Cardiac septum (tissue), 1 donor: ENCODE measurements at regions not wholly inside any gene's neighbourhood (a gene's known extent, or its start where the extent isn't known, plus 50 kb on each side); places are given as distances from the start of the nearest gene placed in this dataset.

Experiments
- DNase-seq: peaks from one replicate; pipeline ENCODE4 v3.0.0-alpha.2; 2020; ENCODE audit warnings: low spot score
- intact Hi-C: fragments of 100-400 bp; cut with DNase I; formaldehyde crosslinking; loops from one replicate; pipeline ENCODE4 v1.14.0; 2022
- donor health status: DM: no; HTN: no; CAD: no.

DNA sequence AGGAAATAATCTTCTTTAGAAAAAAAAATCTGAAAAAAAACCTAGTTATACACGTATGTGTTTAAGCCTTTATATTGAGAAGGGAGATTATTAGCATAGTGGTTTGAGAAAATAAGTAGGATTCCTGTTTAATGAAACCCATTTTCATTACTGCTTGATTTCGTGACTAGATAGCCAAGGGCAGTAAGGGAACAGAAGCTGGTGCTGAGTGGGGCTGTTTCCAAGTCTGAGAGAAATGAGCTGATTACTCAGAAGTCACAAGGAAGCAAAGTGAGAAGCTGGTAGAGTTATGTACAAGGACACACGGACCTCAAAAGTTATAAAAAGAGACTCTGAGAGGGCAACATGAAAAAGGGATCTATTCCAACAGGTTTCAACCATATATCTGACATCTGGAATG lies 256.5 kb downstream of the TTLL7 start:
- intact Hi-C loops: no loop called here
- DNase-seq: no peak

GRCh38 chr1:83741770-83742169 lies 257.2 kb downstream of the TTLL7 start:
- DNase-seq: no peak
- intact Hi-C loops: no loop called here

- DNase-seq: no peak
Observed at GRCh38 chr1:83741348-83741747, 257.6 kb downstream of the TTLL7 start.

DNA sequence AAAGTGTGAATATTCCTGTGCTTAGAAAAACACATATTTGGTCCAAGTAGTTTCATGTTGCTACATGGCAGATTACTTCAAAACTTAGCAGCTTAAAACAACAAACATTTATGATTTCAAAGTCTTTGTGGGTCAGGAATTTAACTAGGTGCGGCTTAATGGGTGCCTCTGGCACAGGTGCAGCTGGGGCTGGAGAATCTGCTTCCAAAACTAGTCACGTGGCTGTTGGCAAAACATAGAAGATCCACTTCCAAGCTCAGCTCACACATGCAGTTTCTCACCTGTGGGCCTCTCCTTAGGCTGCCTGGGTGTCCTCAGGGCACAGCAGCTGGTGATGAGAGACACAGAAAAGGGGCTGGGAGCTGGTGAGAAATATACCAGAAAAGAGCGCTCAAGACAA lies 263.4 kb downstream of the TTLL7 start:
- DNase-seq: no peak
- intact Hi-C loops: no loop called here

More at GRCh38 chr1:83741348-83741747, 257.6 kb downstream of the TTLL7 start:
- intact Hi-C loops: no loop called here

DNA sequence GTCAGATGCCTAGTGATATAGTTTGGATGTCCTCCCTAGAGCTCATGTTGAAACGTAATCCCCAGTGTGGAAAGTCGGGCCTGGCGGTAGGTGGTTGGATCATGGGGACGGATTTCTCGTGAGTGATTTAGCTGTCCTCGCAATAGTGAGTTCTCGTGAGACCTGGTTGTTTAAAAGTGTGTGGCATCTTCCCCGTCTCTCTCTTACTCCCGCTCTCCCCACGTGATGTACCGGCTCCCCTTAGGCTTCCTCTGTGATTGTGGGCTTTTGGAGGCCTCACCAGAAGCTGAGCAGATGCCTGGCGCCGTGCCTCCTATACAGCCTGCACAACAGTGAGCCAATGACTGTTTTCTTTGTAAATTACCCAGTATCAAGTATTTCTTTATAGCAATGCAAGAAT lies 264.5 kb downstream of the TTLL7 start:
- no peak for DNase-seq
- intact Hi-C loops: no loop called here

DNA sequence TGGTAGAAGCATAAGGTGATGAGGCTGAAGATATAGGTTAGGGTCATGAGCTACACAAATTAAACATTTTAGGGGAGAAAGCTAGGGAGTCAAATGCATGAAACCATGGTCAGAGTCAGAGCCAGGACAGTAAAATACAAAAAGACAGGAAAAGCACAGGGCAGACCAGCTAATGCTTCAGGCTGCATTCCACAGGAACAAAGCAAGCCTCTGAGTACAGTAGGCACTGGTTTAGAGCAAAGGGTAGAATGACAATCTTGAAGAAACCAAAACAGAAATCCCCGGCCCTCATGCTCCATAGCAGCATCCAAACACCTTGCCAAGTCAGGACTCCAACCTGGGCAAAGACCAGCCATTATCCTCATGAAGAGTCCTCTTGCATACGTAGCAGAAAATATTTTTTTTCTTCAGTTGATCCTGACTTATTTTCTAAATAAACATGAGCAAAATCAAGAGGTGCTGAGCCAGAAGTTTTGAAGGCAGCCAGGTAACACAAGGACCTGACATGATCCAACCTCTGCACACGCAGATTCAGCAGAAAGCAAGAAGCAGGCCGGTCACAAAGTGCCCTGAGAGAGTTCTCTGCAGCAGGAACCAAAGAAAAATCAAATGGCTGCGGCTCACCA lies 273.1 kb downstream of the TTLL7 start:
- intact Hi-C loops: no loop called here
- no peak for DNase-seq

DNA sequence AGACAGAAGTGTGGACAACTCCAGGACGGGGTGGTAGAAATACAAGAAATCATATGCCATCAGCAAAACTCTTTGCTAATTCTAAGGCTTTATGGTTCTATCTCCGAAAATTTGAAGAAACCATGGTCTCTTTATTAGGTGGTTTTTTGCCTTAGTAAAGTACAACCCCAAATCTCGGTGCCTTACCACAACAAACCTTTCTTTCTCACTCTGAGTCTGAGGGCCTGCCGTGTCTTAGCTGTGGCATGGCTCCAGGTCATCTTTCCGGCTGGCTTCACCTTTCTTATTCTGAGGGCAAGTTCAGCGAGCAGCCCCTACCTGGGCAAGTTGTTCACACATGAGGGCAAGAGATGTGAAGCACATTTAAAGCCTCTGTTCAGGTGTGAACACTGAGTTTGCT lies 280.6 kb downstream of the TTLL7 start:
- intact Hi-C loops: no loop called here
- no peak for DNase-seq

DNA sequence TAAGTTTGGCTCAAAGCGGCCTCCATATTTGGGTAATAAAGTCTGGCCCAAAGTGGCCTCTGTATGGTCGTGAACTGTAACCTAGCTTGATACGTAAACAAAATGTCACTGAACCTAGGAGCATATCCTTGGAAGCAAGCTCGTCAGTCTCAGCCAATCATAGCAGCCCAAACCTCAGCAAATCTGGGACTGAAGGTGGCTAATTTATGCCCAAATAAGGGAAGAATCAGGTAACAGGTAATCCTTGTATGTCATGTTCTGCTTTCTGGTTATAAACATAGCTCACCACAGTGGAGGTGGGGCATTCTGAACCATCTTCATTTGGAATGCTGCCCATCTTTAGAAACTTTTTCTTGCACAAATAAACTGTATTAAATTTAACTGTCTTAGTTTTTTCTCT lies 281.1 kb downstream of the TTLL7 start:
- no peak for DNase-seq
- intact Hi-C loops: no loop called here

DNA sequence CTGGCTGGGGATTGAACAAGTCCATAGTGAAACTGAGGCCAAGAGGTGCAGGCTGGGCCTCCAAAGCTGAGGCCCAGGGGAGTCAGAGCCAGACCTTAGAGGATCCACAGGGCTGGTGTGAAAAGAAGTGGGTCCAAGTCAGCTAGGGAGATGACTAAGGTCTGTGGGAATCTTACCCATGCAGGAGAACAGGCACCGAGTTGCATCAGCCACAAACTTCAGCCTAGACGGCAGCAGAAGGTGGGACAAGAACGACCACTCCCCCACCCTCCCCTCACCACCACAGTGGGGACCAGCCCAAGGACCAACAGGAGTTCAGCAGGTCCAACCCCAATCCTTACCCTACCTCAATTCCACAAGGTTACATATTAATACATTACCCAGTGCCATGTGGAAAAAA lies 282.3 kb downstream of the TTLL7 start:
- intact Hi-C loops: no loop called here
- DNase-seq: no peak

DNA sequence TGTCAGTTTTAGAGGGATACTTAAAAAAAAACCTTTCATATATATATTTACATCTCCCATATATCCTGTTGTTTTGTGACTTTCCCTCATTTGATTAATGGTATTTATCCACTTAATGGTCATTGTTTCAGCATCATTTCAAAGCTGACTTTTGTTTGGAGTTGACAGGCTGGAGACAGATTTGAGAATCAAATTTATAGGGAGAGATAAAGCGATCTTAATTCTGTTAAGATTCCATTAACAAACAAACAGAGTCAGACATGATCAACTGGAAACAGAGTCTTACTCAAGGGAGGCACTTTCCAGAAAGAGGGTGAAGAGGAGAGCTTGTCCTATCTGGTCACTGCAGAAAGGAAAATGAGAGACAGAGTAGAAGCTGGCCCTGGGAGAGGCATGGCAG lies 283.4 kb downstream of the TTLL7 start:
- no peak for DNase-seq
- intact Hi-C loops: no loop called here

DNA sequence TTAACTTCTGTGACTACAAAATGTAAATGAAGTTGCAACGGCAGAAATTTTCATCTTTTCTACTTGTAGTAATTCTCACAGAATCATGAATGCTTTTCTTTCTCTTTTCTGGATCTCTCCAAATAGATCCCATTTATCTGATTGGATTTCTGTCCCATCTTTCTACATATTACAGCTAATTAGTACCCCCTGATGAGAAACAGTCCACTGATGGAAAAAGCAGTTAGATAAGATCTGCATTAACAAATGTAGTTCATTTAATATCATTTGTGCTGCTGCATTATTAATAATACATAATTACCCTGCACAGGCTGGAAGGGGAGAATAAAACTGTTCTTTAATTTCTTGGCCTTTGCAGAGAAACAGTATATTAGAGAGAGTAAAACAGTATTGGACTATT lies 289.3 kb downstream of the TTLL7 start:
- intact Hi-C loops: no loop called here

DNA sequence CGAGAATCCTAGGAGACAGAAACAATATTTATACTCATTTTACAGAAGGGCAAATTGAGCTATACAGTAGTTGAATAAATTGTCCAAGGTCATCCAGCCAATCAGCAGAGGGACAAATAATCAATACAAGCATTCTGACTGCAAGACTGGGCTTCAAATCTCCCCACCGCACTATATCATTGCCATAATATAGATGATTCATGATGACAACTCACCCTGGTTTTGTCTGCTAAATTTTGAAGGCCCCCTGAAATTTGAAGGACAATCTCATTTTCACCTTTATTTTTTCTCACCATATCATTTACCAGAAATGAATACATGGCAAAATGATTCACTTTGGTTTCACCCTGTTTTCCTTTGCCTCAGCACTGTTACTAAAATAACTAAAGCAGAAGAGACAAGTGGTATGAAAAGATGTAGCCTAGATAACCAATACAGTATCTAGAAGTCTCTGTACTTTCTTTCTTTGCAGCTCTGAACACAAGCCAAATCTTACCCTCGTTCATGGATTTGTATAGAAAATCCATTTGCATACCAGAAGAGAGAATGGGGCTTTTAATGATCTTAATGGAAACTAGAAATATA lies 292.5 kb downstream of the TTLL7 start:
- intact Hi-C loops: no loop called here
- DNase-seq: no peak

More for the DNA sequence above, 289.3 kb downstream of the TTLL7 start:
- no peak for DNase-seq

DNA sequence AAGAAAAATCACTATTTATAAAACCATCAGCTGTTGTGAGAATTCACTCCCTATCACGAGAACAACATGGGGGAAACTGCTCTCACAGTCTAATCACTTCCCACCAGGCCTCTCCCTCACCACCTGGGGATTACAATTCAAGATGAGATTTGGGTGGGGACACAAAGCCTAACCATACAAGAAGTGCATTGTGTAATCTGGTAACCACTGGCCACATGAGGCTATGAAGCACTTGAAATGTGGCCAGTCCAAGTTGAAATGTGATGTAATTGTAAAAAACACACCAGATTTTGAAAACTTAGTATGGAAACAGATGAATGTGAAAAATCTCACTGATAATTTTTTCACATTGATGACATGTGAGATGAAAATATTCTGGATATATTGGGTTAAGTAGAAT lies 293.8 kb downstream of the TTLL7 start:
- DNase-seq: no peak
- intact Hi-C loops: no loop called here

DNA sequence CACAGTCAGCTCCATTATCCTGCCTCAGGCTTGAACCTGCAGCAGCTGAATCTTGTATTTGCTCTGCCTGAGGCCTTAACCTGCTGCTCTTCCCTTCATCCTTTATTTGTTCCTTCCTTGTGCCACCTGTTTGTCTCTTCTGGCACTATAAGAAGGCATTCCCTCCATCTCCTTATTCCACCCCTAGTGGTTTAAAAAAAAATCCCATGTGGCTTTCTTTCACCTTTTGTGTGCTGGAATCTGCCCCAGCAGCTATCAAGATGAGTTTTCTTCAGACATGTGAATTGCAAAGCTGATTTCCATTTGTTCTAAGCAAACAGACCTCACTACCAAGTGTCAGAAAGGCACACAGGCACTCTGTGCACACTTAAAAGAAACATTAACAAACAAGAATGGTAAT lies 294.6 kb downstream of the TTLL7 start:
- DNase-seq: no peak
- intact Hi-C loops: no loop called here

DNA sequence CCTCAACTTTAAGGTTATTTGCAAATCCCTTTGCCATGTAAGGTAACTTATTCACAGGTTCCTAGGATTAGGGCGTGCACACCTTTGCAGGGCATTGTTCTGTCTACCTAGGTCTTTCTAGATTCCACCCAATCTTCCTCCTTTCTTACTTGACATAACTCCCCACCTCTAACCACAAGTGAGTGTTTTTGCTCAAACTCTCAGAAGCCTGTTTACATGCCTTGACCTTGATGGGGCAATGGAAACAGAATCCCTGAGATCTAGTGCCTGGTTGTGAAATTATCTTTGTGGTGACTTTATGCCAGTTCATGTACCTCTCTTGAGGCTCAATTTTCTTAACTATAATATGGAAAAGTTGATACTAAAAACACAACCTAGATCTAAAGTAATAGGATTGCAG lies 296.6 kb downstream of the TTLL7 start:
- intact Hi-C loops: no loop called here
- DNase-seq: no peak

GRCh38 chr1:83701355-83701754 lies 297.6 kb downstream of the TTLL7 start:
- no peak for DNase-seq
- intact Hi-C loops: no loop called here

- no peak for DNase-seq
- intact Hi-C loops: loop anchor here (10.0 kb wide), 1 partner anchor 144 kb away; no protein-coding TSS in a partner anchor
Observed at GRCh38 chr1:83698644-83699043, 300.3 kb downstream of the TTLL7 start.

DNA sequence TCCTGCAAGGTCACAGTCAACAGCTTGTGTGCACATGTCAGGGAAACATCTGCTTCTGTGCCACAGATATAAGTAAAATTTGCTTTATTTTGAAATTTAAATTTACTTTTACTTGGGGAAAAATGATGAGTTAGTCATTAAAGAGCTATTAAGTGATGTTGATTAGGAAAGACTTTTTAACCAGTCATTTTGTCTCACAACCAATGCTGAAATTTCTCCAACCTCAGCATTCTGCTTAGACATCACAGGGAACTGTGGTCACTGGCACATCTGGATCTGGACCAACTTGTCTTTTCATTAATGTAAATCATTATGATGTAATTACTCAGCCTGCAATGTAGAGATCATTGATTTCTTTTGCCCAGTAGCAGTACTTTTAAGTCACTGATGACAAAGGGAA lies 301.0 kb downstream of the TTLL7 start:
- DNase-seq: no peak
- intact Hi-C loops: loop anchor here (10.0 kb wide), 1 partner anchor 143 kb away; no protein-coding TSS in a partner anchor

GRCh38 chr1:83697220-83697619 lies 301.7 kb downstream of the TTLL7 start:
- DNase-seq: no peak
- intact Hi-C loops: loop anchor here (10.0 kb wide), 1 partner anchor 142 kb away; no protein-coding TSS in a partner anchor

DNA sequence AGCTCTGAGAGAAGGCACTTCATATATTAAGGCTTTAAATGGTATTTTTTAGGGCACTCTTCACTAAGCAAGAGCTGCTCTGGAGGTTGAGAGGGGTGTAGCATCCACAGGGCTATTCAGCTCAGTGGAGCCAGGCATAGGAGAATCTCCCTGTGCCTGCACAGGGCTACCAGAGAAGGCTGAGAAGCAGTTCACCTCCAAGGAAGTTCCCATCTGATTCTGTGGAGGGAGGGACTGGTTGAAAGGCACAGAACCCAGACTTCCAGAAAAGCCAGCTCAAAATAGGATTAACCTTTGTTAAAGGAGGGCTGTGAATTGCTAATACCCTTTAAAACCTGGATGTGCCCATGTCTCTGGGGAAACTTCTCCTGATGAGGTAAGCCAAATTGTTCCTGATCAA lies 304.5 kb downstream of the TTLL7 start:
- no peak for DNase-seq
- intact Hi-C loops: loop anchor here (10.0 kb wide), 1 partner anchor 140 kb away; no protein-coding TSS in a partner anchor

DNA sequence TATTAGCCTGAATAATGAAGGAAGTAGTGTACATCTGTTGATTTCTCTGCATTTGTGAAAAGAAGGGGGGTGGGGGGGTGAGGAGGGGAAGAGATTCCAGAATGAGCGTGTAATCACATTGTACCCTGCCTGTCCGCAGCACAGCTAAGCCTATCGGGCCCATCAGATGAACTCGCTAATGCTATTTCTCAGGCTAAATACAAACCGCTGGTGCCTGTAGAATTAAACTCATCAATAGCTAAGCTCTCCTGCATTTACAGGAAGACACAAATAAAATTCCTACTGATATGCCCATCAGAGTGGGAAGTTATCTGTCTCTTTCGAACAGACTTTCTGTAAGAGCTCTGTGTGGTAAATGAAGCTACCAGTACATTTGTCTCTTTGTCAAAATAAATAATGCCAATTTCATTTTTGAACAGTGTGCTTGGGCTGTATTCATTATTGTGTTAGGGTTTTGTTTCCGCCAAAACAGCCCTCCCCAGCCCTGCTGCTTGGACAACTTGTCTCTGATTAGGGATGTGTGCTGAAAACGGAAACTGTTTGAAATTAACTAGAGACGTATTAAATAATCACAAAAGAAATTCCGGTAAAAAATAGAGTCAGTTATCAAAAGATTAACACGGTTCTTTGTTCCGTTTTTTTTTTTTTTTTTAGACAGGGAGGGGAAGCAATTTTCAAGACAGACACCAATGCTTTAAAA lies 305.4 kb downstream of the TTLL7 start:
- no peak for DNase-seq
- intact Hi-C loops: loop anchor here (10.0 kb wide), 1 partner anchor 139 kb away; no protein-coding TSS in a partner anchor
